RPMI8226 (cell line): ENCODE measurements at regions not wholly inside any gene's neighbourhood (a gene's known extent, or its start where the extent isn't known, plus 50 kb on each side); places are given as distances from the start of the nearest gene placed in this dataset.

Source experiments
- DNase-seq: peaks from one replicate; pipeline ENCODE4 v3.0.0-alpha.2; 2015

GRCh38 chr16:86041807-86042206 is 142.8 kb downstream of the IRF8 start:
- no peak for DNase-seq

GRCh38 chr16:86042393-86042792 is 143.4 kb downstream of the IRF8 start:
- no peak for DNase-seq

DNA sequence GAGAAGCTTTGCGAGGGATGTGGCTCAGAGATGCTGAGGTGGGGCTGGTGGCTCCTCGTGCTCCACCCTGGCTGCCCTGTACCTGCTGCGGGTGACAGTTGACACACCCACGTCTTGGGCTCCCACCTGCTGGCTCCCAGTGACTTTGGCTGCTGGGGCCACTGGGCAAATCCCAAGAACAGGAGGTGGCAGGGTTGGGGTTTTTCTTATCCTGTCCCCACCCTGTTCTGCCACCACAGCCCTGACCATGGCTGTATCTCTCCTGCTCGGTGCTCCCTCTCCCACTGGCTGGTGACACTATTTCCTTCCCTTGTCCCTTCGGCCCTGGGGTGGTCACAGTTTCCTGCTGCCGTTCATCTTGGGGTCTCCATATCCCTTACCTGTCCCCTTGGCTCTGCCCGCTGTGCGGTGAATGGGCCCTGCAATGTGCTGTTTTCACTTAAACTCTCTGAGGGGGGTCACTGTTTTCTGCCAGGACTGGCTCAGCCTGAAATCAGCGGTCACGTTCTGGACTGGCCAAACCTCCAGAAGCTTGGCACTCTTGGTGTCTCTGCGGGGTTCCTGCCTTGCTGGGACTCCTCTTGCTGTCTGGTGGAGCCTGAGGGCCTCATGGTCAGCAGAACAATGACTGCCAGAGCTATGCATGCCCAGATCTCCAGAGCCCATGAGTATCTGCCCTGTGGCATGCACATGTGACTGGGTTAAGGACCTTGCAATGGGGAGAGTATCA is 144.2 kb downstream of the IRF8 start:
- DNase-seq: no peak

DNA sequence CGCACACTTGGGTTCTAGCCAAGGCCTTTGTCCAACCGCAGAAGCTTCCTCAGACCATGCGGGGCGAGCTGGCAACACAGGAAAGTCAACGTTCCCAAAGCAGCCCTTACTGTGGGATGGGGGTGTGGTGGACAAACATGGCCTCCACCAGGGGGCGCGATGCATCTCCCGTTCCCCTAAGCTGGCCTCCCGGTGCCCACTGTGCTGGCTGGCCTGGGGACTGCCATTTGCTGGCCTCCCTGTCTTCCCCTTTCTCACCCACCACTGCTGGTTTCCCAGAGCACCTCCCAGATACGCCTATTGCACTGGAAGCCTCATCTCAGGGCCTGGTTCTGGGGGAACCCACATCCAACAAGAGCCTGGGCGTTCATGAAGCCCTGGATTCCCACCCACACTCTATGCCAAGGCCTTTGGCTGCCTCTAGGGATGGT is 145.3 kb downstream of the IRF8 start:
- DNase-seq: peak; percentile 33

DNA sequence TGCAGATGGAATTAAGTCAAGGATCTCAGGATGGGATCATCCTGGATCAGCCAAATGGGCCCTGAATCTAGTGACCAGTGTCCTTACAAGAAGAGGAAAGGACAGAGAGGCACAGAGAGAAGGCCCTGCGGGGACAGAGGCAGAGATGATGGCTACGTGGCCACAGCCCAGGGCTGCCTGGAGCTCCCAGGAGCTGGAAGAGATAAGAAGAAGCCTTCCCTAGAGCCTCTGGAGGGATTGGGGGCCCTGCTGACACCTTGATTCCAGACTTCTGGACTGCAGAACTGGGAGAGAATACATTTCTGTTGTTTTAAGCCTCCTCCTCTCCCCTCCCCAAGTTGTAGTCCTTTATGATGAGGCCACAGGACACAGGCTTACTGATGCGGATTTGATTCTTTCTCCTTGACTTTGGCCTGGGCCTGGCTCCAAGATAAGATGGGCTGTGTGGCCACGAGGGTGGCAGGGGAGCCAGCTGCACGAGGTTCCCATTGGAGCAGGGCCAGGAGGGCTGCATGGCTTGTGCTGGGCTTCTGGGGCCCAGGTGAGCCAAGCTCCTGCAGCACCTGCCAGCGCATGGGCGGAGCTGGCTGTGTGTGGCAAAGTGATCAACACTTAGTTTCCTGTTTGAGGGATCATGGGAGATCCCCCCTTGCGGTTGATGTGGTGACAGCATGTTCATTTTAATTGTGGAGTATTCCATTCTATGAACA is 146.1 kb downstream of the IRF8 start:
- peak; percentile 92 for DNase-seq

DNA sequence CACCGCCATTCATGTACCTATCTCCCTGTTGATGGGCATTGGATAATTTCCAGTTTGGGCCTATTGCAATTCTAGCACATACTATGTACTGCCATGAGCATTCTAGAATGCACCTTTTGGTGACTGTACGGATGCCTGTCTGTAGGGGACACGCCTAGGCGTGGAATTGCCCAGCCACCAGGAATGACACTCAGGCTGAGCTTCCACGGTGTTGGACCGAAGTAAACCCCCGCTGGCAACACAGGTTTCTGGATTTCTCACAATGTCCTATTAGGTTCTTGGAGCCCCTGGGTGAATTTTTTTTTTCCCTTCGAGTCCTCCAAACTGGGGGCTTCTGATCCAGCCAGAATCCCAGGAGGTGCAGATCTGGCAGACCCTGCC is 146.6 kb downstream of the IRF8 start:
- DNase-seq: no peak

GRCh38 chr16:86046026-86046425 is 147.1 kb downstream of the IRF8 start:
- no peak for DNase-seq

GRCh38 chr16:86046667-86047270 is 147.8 kb downstream of the IRF8 start:
- no peak for DNase-seq

DNA sequence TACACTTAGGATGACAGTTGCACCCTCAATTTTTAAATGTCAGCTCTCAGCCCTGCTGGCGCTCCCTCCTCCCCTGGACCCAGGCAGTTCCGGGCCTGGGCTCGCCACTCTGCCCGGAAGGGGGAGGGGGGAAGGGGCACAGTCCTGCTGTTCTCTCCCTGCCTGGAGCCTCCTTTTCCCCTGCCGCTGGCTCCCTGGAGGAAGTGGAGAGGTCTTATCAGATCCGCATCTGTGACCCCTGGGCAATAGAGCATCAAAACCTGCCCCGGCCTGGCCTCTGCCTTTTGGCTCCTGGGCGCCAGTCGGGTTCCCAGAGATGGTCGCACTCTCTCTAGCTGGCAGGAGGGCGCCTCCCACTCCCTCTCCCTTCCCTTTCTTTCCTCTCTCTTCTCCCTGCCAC is 149.3 kb downstream of the IRF8 start:
- no peak for DNase-seq

GRCh38 chr16:86048882-86049585 is 150.1 kb downstream of the IRF8 start:
- DNase-seq: no peak

DNA sequence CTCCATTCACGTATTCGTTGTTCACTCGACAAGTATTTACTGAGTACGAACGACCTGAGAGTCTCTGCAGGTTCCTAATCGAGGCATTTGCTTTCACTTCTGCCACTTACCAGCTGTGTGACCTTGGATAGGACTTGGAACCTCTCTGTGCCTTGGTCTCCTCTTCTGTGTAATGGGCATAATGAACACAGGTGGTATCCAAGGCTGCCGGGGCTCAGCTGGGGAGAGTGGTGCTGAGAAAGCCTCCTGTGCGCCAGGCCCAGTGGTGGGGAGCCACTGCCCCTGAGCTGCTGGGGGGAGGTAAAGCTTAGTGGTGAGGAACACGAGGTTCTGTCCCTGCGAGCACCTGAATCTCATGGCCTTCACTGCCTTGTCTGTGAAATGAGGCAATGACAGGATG is 150.7 kb downstream of the IRF8 start:
- DNase-seq: no peak

GRCh38 chr16:86050111-86050510 is 151.1 kb downstream of the IRF8 start:
- no peak for DNase-seq

DNA sequence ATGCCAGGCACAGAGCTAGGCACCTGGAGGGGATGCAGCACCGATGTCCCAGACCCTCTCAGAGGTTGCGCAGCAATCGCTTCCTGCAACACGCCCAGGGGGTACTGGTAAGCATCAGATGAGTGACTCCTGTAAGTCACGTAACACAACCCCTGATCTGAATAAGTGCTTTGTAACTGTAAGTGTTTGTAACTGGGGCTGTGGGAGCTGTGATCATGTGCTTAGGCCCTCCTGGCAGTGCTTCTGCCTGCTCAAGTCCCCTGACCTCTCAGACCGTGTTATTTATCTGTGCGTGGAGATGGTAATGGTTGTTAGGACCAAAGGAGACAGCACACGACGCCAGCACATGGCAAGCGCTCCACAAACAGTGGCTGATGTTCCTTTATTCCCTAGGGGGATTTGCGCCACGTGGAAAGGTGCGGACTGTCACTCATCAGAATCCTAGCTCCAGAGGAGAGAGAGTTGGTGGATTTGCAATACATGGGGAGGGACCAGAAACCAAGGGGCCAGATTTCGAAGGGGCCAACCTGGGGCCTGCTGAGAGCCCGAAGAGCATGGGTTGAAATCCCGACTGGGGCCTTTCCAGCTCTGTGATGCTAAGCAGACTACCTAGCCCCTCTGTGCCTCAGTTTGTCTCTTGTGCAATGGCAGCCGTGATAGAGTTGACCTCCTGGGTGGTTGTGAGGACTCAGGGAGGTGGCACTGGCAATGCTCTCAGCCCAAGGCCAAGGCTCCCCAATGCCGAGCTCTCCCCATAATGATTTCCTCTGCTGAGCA is 151.8 kb downstream of the IRF8 start:
- no peak for DNase-seq

GRCh38 chr16:86051368-86052114 is 152.6 kb downstream of the IRF8 start:
- no peak for DNase-seq

- no peak for DNase-seq
Measured at GRCh38 chr16:86052115-86052670, 153.2 kb downstream of the IRF8 start.

GRCh38 chr16:86052926-86053325 is 154.0 kb downstream of the IRF8 start:
- no peak for DNase-seq

GRCh38 chr16:86059253-86060171 is 160.6 kb downstream of the IRF8 start:
- DNase-seq: no peak

DNA sequence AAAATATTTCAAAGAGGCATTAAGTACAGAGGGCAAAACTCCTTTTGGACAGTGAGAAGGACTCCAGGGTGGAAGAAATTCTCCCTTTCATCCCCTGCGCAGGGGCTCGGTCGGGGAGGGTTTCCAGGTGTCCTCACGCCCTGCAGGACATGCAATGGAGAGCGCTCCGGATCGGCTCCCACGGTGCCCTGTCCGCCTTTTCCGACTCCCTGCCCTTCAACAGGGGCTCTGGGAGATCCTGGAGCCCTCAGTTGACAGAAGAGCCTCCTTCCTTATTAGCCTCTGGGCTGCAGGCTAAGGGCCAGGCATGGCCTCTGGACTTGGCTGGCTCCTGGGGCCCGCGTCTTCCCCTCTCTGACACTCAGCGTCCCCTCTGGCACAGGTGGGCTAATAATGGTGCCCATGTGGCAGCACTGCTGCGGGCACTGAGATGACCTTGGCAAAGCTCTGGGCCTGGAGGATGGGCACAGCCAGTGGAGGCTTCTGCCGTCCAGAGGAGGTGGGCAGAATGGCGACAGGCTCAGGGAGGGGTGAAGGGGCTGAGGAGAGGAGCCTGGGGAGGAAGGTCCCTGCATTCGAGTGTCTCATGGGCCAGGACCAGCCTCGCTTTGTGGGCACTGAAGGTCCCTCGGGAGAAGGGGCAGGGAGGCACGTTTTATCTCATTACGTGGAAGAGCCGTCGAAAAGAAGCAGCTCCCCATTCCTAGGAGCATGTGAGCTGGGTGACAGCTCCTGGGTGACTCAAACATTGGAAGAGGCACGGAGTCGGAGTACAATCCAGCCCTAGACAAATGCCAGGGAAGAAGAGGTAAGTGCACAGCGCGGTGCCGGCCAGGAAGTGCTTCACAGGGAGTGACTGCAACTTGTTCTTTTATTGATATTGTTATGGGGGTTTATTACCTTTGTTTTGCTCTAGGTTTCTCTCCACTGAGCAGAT is 161.7 kb downstream of the IRF8 start:
- no peak for DNase-seq

DNA sequence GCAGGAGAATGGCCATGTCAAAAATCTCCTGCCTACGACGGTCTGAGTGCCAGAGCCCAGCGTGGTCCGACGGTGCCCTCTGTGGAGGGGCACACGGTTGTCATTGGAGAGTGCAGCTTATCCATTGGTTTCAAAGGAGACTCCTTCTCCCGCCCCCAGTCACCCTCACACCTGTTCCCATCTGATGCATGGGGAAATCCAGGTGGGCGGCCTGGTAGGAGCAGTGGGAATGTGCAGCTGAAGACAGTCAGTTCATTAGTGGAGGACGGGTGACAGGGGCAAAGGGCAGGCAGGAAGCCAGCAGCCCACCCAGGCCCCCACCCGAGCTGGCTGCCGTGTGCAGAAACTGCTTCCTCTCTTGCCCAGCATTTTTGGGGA is 162.3 kb downstream of the IRF8 start:
- no peak for DNase-seq
